ENCODE measurements at regions not wholly inside any gene's neighbourhood (a gene's known extent, or its start where the extent isn't known, plus 50 kb on each side); places are given as distances from the start of the nearest gene placed in this dataset.
A peak's percentile ranks its signal among the peaks of the same experiment; 100 is the strongest.

- Histone ChIP-seq H3K4me1 (replicated peaks in 1 of 2; ENCODE audit: control insufficient read depth in 2 of 2, insufficient read depth in 2 of 2, low read length in 2 of 2) (peaks cover 33 to 56% of the 10 kb centered on the region in 2 experiments), H2AFZ (ENCODE audit: low read depth, low read length) (no peak overlapping the region), H3K27ac (ENCODE audit: extremely low read depth, low read depth, low read length) (no peak overlapping the region), H3K9me3 (replicated peaks; ENCODE audit: control insufficient read depth, insufficient read depth, low read depth, low read length) (no peaks in the 10 kb centered on the region), H3K4me2 (ENCODE audit: insufficient read depth, low read length) (no peak overlapping the region), H3K27me3 (ENCODE audit: control insufficient read depth in 2 of 2, insufficient read depth in 2 of 2, low read length in 2 of 2) (no peaks in the 10 kb centered on the region), H3K36me3 (ENCODE audit: control insufficient read depth, insufficient read depth, low read length) (no peaks in the 10 kb centered on the region), H3K79me2 (ENCODE audit: control insufficient read depth, insufficient read depth, low read length) (no peaks in the 10 kb centered on the region; the same call in 2 of the 3 replicates), H4K20me1 (replicated peaks; ENCODE audit: control insufficient read depth, insufficient read depth, low read length) (no peaks in the 10 kb centered on the region), H3K9me1 (ENCODE audit: control insufficient read depth, insufficient read depth, low read length) (no peaks in the 10 kb centered on the region), H3K9ac (ENCODE audit: insufficient read depth in 1 of 2, low read depth in 2 of 2, low read length in 2 of 2) (peak overlapping the region in 1 of 2 experiments; percentile 45; a peak in 1 of 4 replicates), H3K4me3 (no peak overlapping the region)
- no peak for ATAC-seq
- DNase-seq (ENCODE audit: extremely low read depth in 1 of 4, low spot score in 3 of 4): peak in 2 of 4 experiments; percentile 15 to 17
- BruUV-seq (replicated peaks): no TSS peak
- no peak for TF ChIP-seq ZC3H11A (IDR thresholded peaks at IDR 0.05; ENCODE audit: low read depth, low read length)
- TF ChIP-seq EGR1 (conservative IDR thresholded peaks at IDR 0.05): 0 out of 2 replicates have a peak, but pooled peaks have one; percentile 24
- WGBS (ENCODE audit: insufficient coverage, low coverage, missing lambda C conversion rate): 11% methylated on average over 1 of the region's 3 CpGs
- in situ Hi-C loops (cut with MboI): no loop called here
- POLR2A ChIA-PET: no interaction called here
- CTCF ChIA-PET (ENCODE audit: low intra/inter-chr PET ratio): no interaction called here
- no peak for FAIRE-seq
- intact Hi-C loops (cut with micrococcal nuclease): loop anchor here (10.0 kb wide), 1 partner anchor 123 kb away; no protein-coding TSS in a partner anchor
Observed at GRCh38 chrX:39857780-39858179, 240.0 kb downstream of the BCOR start.

- Histone ChIP-seq H4K20me1 (replicated peaks; ENCODE audit: control insufficient read depth, insufficient read depth, low read length) (no peaks in the 10 kb centered on the region), H2AFZ (ENCODE audit: low read depth, low read length) (peak overlapping the region; percentile 65), H3K27ac (ENCODE audit: extremely low read depth, low read depth, low read length) (peak overlapping the region; percentile 77), H3K36me3 (ENCODE audit: control insufficient read depth, insufficient read depth, low read length) (no peaks in the 10 kb centered on the region), H3K79me2 (ENCODE audit: control insufficient read depth, insufficient read depth, low read length) (no peaks in the 10 kb centered on the region), H3K4me2 (ENCODE audit: insufficient read depth, low read length) (peak overlapping the region; percentile 32; the same call in 1 of the 2 replicates), H3K4me1 (replicated peaks in 1 of 2; ENCODE audit: control insufficient read depth in 2 of 2, insufficient read depth in 2 of 2, low read length in 2 of 2) (peaks cover 22 to 39% of the 10 kb centered on the region in 2 experiments), H3K27me3 (ENCODE audit: control insufficient read depth in 2 of 2, insufficient read depth in 2 of 2, low read length in 2 of 2) (no peaks in the 10 kb centered on the region), H3K4me3 (no peak overlapping the region), H3K9me3 (replicated peaks; ENCODE audit: control insufficient read depth, insufficient read depth, low read depth, low read length) (no peaks in the 10 kb centered on the region), H3K9me1 (ENCODE audit: control insufficient read depth, insufficient read depth, low read length) (no peaks in the 10 kb centered on the region), H3K9ac (ENCODE audit: insufficient read depth in 1 of 2, low read depth in 2 of 2, low read length in 2 of 2) (peak overlapping the region; percentile 36 to 59; a peak in 2 of 4 replicates)
- DNase-seq (ENCODE audit: extremely low read depth in 1 of 4, low spot score in 3 of 4) (peak; percentile 43 to 76 (median 58)), FAIRE-seq (peak; percentile 88), ATAC-seq (peak; percentile 78)
- CTCF ChIA-PET (ENCODE audit: low intra/inter-chr PET ratio): no interaction called here
- in situ Hi-C loops (cut with MboI) (no loop called here), intact Hi-C loops (cut with micrococcal nuclease) (loop anchor here (10.0 kb wide), 1 partner anchor 125 kb away; no protein-coding TSS in a partner anchor)
- no TSS peak for BruUV-seq (replicated peaks)
- WGBS (ENCODE audit: insufficient coverage, low coverage, missing lambda C conversion rate): 7% methylated on average over 13 of the region's 13 CpGs
- POLR2A ChIA-PET: interaction anchor here (0.7 to 0.8 kb wide), 2 partner anchors 21 to 24 kb away, joined by 3 read pairs; no protein-coding TSS in a partner anchor
- TF ChIP-seq ARNT (IDR thresholded peaks at IDR 0.05) (no peak), ZFPM2 (CRISPR knock-in tag; IDR thresholded peaks at IDR 0.05) (no peak), ZC3H11A (IDR thresholded peaks at IDR 0.05; ENCODE audit: low read depth, low read length) (no peak), TAF7 (tag; IDR thresholded peaks at IDR 0.05) (no peak), HMG20A (CRISPR knock-in tag; conservative IDR thresholded peaks at IDR 0.05) (no peak), ZNF584 (CRISPR knock-in tag; IDR thresholded peaks at IDR 0.05; ENCODE audit: low read depth) (0 out of 2 replicates have a peak, but pooled peaks have one; percentile 23), ZNF121 (CRISPR knock-in tag; conservative IDR thresholded peaks at IDR 0.05) (no peak), PTTG1 (tag; IDR thresholded peaks at IDR 0.05; ENCODE audit: low read depth) (no peak), ZNF140 (CRISPR knock-in tag; IDR thresholded peaks at IDR 0.05) (no peak), ZNF76 (CRISPR knock-in tag; IDR thresholded peaks at IDR 0.05; ENCODE audit: borderline replicate concordance) (no peak), ETS1 (conservative IDR thresholded peaks at IDR 0.05; ENCODE audit: control insufficient read depth, low read depth, low read length) (0 out of 2 replicates have a peak, but pooled peaks have one; percentile 48), CBX5 (IDR thresholded peaks at IDR 0.05; ENCODE audit: borderline replicate concordance, low read depth) (no peak), HIVEP1 (CRISPR knock-in tag; IDR thresholded peaks at IDR 0.05) (no peak)
Observed at GRCh38 chrX:39859991-39860861, 237.5 kb downstream of the BCOR start.
